ENCODE measurements at regions not wholly inside any gene's neighbourhood (a gene's known extent, or its start where the extent isn't known, plus 50 kb on each side); places are given as distances from the start of the nearest gene placed in this dataset.
A peak's percentile ranks its signal among the peaks of the same experiment; 100 is the strongest.

DNA sequence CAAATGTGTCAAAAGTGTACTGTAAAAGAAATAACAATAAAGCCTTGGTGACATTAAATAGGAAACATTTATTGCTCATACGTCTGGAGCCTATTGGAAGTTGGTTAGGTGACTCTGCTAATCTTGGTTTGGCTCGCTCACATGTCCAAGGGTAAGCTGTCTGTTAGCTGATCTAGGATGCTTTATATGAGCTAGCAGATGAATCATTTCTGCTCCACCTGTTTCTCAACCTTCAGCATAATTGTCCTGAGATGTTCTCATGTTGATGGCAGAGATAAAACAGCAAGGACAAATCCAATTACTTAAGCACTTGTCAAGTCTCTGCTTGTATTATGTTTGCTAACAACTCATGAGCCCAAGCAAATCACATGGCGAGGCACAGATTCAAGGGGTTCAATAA is 56.0 kb upstream of the CD53 start:
- H3K4me3 ChIP-seq (ENCODE audit: low read length), result no peak overlapping the region
- TF ChIP-seq, protein P1, sequence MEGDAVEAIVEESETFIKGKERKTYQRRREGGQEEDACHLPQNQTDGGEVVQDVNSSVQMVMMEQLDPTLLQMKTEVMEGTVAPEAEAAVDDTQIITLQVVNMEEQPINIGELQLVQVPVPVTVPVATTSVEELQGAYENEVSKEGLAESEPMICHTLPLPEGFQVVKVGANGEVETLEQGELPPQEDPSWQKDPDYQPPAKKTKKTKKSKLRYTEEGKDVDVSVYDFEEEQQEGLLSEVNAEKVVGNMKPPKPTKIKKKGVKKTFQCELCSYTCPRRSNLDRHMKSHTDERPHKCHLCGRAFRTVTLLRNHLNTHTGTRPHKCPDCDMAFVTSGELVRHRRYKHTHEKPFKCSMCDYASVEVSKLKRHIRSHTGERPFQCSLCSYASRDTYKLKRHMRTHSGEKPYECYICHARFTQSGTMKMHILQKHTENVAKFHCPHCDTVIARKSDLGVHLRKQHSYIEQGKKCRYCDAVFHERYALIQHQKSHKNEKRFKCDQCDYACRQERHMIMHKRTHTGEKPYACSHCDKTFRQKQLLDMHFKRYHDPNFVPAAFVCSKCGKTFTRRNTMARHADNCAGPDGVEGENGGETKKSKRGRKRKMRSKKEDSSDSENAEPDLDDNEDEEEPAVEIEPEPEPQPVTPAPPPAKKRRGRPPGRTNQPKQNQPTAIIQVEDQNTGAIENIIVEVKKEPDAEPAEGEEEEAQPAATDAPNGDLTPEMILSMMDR (IDR thresholded peaks at IDR 0.05; ENCODE audit: insufficient read depth, low read depth, low read length, missing control alignments), result no peak
- DNase-seq (ENCODE audit: low read depth), result peak; percentile 66

DNA sequence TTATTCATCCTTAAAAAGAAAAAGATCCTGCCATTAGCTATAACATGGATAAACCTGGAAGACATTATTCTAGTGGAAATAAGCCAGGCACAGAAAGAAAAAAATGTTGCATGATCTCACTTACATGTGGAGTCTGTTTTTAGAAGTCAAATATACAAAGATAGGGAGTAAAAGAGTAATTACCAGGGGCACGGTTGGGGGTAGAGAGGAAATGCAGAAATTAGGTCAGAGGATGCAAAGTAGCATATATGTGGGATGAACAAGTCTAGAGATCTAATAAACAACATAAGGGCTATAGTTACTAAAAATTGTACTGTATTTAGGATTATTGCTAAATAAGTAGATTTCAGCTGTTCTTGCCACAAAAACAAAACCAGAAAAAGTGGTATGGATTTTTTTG is 61.4 kb upstream of the CD53 start:
- TF ChIP-seq, protein P1 (IDR thresholded peaks at IDR 0.05; ENCODE audit: insufficient read depth, low read depth, low read length, missing control alignments), result no peak
- H3K4me3 ChIP-seq (ENCODE audit: low read length), result no peak overlapping the region
- DNase-seq (ENCODE audit: low read depth), result no peak

DNA sequence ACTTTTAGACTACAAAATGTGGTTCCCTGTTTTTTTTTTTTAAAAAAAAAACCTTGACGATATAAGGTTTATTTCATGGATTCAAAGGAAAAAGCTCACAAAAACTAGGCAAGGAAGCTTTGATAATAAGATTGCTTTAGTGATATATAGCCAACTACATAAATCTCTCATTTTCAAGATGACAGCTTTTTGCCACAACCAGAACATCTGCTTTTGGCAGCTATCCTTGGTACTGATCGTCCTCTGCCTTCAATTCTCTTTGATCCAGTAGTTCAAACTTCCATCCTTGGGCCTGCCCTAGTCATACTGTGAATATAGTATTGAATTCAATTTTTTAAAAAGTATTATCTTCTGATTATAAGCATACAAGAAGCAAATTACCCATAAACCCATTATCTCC is 72.9 kb upstream of the CD53 start:
- peak; percentile 15 for DNase-seq (ENCODE audit: low read depth)
- TF ChIP-seq, protein P1 (IDR thresholded peaks at IDR 0.05; ENCODE audit: insufficient read depth, low read depth, low read length, missing control alignments), result no peak
- H3K4me3 ChIP-seq (ENCODE audit: low read length), result no peak overlapping the region

DNA sequence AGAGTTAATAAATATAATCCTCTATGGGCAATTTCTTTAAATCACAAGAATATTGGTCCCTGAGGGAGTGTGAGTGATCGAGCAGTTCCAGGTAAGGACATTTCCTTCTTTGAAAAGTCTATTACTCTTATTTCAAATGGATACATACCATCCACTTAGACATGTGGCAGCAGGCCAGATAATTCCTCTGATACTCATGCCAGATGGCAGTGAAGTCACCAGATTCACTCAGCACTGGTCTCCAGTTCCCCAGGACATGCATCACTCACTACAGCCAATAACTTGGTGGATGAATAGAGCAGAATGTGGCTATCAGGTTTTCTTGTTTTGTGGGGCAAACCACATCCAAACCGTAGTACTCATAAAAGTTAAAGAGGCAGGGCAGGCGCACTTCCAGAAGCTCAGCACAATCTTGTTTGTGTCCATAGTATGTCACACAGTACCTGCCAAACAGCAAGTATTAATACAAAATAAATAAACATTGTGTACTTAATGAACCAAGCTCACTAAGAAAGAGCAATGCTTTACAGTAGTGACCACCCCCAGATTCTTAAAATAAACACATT is 74.2 kb upstream of the CD53 start:
- peak; percentile 36 for DNase-seq (ENCODE audit: low read depth)
- no peak overlapping the region for H3K4me3 ChIP-seq (ENCODE audit: low read length)

DNA sequence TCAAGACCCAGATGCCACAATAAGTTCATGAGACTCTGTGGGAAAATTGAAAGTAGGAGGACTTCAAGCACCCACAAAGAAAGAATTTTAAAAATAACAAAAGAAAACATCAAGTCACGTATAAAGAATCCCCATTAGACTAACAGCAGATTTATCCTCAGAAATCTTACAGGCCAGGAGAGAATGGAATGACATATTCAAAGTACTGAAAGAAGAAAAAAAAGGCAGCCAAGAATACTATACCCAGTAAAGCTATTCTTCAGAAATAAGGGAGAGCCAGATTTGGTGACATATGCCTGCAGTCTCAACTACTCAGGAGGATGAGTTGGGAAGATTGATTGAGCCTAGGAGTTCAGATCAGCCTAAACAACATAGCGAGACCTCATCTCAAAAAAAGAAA is 84.3 kb upstream of the CD53 start:
- TF ChIP-seq, protein P1 (IDR thresholded peaks at IDR 0.05; ENCODE audit: insufficient read depth, low read depth, low read length, missing control alignments), result no peak
- DNase-seq (ENCODE audit: low read depth), result no peak
- H3K4me3 ChIP-seq (ENCODE audit: low read length), result no peak overlapping the region

More for the DNA sequence above, 74.2 kb upstream of the CD53 start:
- TF ChIP-seq, protein P1 (IDR thresholded peaks at IDR 0.05; ENCODE audit: insufficient read depth, low read depth, low read length, missing control alignments), result no peak

DNA sequence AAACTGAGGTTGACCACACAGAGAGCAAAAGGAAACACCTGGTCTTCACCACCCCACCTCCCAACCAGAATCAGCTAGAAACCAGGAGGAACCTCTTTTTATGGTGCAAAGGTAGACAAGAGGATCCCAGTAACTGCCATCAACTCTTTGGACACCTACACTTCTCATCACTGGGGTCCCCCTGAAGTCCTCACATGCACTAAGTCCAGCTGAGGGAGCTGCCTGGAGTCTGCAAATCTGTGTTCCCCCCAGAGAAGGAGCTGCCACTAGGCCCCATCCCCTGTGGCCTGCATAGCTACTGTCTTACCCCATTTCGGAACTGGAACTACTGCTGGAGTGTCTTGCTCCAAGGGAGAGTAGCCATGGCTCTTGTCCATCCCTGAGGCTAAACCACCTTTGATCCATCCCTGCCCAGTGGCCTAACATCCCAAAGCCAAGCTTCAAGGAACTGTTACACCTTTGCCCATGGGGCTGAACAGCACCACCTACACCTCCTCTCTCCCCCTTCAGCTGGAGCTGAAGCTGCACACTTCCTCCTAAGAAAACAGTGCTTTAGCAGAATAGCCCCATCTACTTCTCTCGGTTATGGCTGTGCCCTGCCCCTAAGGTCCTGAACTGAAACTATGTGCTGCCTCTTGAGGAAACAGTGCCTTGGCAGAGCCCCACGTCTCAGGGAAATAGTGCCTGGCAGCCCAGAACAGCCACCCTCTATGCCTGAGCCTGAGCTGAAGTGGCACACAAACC is 85.4 kb upstream of the CD53 start:
- no peak overlapping the region for H3K4me3 ChIP-seq (ENCODE audit: low read length)
- no peak for DNase-seq (ENCODE audit: low read depth)
- TF ChIP-seq, protein P1 (IDR thresholded peaks at IDR 0.05; ENCODE audit: insufficient read depth, low read depth, low read length, missing control alignments), result no peak

Data from epithelial cell of esophagus (primary cell).